ENCODE measurements at regions not wholly inside any gene's neighbourhood (a gene's known extent, or its start where the extent isn't known, plus 50 kb on each side); places are given as distances from the start of the nearest gene placed in this dataset.
A peak's percentile ranks its signal among the peaks of the same experiment; 100 is the strongest.
"Not testable (repeated sequence)": the region's sequence is repeated elsewhere in the genome, so short reads cannot be mapped to it uniquely, and the experiment has no call there.

GRCh38 chr6:167671379-167671976, 155.2 kb upstream of the AFDN start:
- not testable (repeated sequence) for DNase-seq (ENCODE audit: extremely low read depth in 1 of 11, low read depth in 9 of 11, low spot score in 4 of 11)

GRCh38 chr6:167671977-167672687, 154.6 kb upstream of the AFDN start:
- DNase-seq (ENCODE audit: extremely low read depth in 1 of 11, low read depth in 9 of 11, low spot score in 4 of 11): no peak

DNA sequence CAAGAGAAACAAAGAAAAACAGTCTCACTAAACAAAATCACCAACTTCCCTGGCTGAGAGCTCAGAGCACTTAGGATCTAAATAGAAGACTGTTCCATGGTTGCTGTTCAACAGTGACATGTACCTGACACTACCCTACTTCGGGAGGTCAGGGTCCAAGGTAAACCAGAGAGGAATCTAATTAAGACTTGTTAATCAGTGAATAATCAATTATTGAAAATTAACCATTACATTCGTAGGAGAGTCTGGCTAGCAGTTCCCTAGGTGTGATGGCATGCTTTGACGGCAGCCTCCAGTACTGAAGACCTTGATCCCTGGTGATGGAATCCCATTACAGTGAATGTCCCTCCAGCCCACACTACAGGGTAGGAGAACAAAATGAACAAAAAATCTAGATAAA, 154.0 kb upstream of the AFDN start:
- no peak for DNase-seq (ENCODE audit: extremely low read depth in 1 of 11, low read depth in 9 of 11, low spot score in 4 of 11)

- no peak for DNase-seq (ENCODE audit: extremely low read depth in 1 of 11, low read depth in 9 of 11, low spot score in 4 of 11)
Observed at GRCh38 chr6:167673946-167674345, 152.8 kb upstream of the AFDN start.

DNA sequence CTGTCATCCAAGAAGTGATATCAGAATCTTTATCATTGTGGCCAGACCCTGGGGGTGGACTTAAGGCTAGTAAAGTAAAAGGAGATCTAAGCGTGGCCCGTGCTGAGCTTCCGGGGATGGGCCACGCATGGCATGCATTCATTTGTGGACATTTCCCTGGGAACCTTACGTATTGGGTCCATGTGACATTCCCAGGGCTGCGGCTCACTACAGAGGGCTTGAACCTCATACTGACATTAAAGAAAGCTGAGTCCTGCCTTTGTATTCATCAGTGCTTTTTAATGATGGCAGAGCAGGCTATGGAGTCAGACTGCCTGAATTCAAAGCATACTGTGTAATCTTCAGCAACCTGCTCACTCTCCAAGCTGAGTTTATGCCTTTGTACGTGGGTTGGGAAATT, 152.2 kb upstream of the AFDN start:
- DNase-seq (ENCODE audit: extremely low read depth in 1 of 11, low read depth in 9 of 11, low spot score in 4 of 11): no peak

DNA sequence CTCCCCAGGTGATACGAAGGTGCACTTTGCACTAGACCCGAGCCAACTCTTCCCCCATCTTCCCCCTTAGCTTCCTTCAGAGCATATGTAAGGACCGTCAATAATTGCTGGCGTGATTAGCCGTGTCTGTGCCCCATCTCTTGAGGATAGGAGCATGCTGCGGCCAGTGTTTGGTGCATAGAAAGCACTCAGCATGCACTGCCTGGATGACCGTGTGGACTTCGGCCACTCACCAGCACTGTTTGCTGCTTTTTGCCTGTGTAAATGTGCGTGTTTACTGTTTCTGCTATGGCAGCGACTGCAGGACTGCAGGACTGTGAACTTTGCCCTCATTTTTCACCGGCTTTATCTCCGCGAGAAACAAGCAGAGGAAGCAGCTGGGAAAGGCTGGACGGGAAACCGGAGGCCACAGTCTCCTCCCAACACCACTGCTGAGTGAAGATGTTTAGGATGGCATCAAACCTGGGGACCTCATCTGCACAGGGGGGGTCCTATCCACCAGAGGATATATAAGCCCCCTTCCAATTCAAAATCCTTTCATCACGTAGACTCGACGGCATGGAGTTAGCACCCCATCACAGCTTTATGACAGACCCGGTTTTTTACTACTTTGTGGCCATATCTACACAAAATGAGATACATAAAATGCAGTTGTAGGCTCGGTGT, 150.6 kb upstream of the AFDN start:
- peak in 3 of 11 donors; percentile 50 to 77 (median 66) for DNase-seq (ENCODE audit: extremely low read depth in 1 of 11, low read depth in 9 of 11, low spot score in 4 of 11)

DNA sequence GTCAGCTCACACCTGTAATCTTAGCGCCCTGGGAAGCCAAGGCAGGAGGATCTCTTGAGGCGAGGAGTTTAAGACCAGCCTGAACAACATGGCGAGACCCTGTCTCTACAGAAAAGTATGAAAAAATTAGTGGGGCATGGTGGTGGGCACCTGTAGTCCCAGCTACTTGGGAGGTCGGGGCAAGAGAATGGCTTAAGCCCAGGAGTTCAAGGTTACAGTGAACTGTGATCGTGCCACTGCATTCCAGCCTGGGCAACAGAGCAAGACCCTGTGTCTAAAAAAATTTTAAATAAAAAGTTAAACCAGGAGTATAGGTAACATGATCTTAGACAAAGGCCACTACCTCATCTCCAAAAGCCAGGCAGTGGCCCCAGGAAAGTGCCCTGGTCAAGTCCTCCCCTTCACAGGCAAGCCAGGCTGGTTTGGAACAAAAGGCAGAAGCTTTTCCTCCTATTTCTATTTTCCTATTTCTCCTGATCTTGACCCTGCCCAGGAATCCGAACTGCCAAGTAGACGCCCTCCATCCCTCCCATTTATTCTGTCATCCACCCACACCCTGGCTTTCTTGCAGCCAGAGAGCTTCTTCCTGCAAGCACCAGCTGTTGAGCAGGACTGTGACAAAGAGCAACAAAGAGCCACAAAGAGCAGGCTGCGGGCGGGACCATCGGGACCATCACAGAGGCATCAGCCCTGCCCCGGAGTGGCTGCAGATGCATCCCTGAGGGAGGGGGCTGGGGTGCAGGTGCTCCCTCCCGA, 149.9 kb upstream of the AFDN start:
- DNase-seq (ENCODE audit: extremely low read depth in 1 of 11, low read depth in 9 of 11, low spot score in 4 of 11): no peak

DNA sequence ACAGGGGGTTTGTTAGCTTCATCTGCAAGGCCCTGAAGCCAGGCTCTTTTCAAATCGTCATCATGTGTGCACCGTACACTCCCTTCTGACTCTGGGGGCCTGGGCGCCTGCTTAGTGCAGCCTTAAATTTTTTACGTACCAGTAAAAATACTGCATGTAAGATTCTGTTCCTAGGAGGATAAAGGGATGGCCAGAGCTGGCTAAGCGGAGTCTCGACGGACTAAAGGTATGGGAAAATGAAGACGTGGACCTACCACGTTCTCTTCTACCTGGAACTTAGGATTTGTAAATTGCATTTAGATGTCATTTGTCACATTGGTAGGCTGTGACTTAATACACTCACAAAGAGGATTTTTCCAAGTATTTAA, 149.3 kb upstream of the AFDN start:
- DNase-seq (ENCODE audit: extremely low read depth in 1 of 11, low read depth in 9 of 11, low spot score in 4 of 11): no peak

GRCh38 chr6:167678102-167679101, 148.3 kb upstream of the AFDN start:
- DNase-seq (ENCODE audit: extremely low read depth in 1 of 11, low read depth in 9 of 11, low spot score in 4 of 11): no peak

DNA sequence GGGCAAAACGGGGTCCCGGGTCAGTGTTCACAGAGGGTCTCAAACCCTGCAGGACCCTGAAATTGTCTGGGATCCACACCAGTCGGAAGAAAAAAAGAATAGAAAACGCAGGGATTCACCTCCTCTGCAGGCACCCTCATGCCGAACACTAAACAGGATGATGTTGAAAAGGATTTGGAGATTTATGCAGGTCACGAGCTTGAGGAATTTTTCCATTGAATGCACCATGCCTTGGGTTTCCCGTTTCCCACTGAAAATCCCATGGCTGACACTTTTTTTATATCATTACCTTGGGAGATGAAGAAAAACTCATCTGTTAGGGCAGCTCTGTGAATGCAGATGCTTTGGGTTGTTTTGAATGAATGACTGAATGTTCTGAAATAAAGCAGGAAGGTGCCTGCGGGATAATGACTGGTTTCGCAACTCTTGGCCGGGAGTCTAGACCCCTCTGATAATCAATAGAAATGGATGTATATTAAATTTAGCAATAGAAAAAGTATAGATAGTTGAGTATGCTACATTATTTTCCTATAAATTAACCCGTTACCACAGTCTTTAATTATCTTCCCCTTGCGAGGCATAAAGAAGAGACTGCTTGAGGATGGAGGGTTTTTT, 147.5 kb upstream of the AFDN start:
- DNase-seq (ENCODE audit: extremely low read depth in 1 of 11, low read depth in 9 of 11, low spot score in 4 of 11): no peak

- DNase-seq (ENCODE audit: extremely low read depth in 1 of 11, low read depth in 9 of 11, low spot score in 4 of 11): no peak
Observed at GRCh38 chr6:167679790-167680604, 146.7 kb upstream of the AFDN start.

- no peak for DNase-seq (ENCODE audit: extremely low read depth in 1 of 11, low read depth in 9 of 11, low spot score in 4 of 11)
Observed at GRCh38 chr6:167680605-167681149, 146.0 kb upstream of the AFDN start.

- DNase-seq (ENCODE audit: extremely low read depth in 1 of 11, low read depth in 9 of 11, low spot score in 4 of 11): no peak
Observed at GRCh38 chr6:167682125-167682524, 144.6 kb upstream of the AFDN start.

GRCh38 chr6:167682546-167683027, 144.1 kb upstream of the AFDN start:
- DNase-seq (ENCODE audit: extremely low read depth in 1 of 11, low read depth in 9 of 11, low spot score in 4 of 11): no peak

GRCh38 chr6:167683028-167683862, 143.5 kb upstream of the AFDN start:
- DNase-seq (ENCODE audit: extremely low read depth in 1 of 11, low read depth in 9 of 11, low spot score in 4 of 11): no peak

Measured in renal cortex interstitium (tissue), 11 donors.